ENCODE measurements at regions not wholly inside any gene's neighbourhood (a gene's known extent, or its start where the extent isn't known, plus 50 kb on each side); places are given as distances from the start of the nearest gene placed in this dataset.

DNA sequence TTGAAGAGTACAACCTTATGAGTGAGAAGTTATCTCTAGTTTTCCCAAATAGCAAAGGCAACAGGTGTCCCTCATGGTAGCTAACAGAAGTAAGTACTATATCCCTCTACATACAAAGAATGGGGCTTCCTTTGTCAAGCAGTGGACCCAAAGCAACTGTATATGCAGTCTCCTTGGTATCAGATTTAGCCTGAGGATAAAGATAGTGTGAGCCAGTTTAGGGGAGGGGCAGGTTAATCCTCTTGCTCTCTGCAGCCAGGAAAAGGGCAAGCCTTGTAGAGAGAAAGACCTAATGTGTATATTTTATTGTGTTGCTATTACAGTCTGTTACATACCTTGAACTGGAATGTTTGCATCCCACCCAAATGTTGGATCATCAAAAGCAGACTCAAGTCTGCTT, 117.9 kb upstream of the COL8A1 start:
- DNase-seq (ENCODE audit: low read depth): no peak
- TF ChIP-seq, protein P1, sequence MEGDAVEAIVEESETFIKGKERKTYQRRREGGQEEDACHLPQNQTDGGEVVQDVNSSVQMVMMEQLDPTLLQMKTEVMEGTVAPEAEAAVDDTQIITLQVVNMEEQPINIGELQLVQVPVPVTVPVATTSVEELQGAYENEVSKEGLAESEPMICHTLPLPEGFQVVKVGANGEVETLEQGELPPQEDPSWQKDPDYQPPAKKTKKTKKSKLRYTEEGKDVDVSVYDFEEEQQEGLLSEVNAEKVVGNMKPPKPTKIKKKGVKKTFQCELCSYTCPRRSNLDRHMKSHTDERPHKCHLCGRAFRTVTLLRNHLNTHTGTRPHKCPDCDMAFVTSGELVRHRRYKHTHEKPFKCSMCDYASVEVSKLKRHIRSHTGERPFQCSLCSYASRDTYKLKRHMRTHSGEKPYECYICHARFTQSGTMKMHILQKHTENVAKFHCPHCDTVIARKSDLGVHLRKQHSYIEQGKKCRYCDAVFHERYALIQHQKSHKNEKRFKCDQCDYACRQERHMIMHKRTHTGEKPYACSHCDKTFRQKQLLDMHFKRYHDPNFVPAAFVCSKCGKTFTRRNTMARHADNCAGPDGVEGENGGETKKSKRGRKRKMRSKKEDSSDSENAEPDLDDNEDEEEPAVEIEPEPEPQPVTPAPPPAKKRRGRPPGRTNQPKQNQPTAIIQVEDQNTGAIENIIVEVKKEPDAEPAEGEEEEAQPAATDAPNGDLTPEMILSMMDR (IDR thresholded peaks at IDR 0.05; ENCODE audit: insufficient read depth, low read depth, low read length, missing control alignments): no peak
- H3K4me3 ChIP-seq (ENCODE audit: low read depth, low read length): no peak overlapping the region

- TF ChIP-seq, protein P1 (IDR thresholded peaks at IDR 0.05; ENCODE audit: insufficient read depth, low read depth, low read length, missing control alignments): no peak
Measured at GRCh38 chr3:99516936-99517335, 121.5 kb upstream of the COL8A1 start.

GRCh38 chr3:99515891-99516290, 122.5 kb upstream of the COL8A1 start:
- no peak for DNase-seq (ENCODE audit: low read depth)
- no peak overlapping the region for H3K4me3 ChIP-seq (ENCODE audit: low read depth, low read length)
- TF ChIP-seq, protein P1 (IDR thresholded peaks at IDR 0.05; ENCODE audit: insufficient read depth, low read depth, low read length, missing control alignments): no peak

More at GRCh38 chr3:99516936-99517335, 121.5 kb upstream of the COL8A1 start:
- H3K4me3 ChIP-seq (ENCODE audit: low read depth, low read length): no peak overlapping the region
- no peak for DNase-seq (ENCODE audit: low read depth)

GRCh38 chr3:99509224-99509623, 129.2 kb upstream of the COL8A1 start:
- H3K4me3 ChIP-seq (ENCODE audit: low read depth, low read length): no peak overlapping the region
- TF ChIP-seq, protein P1 (IDR thresholded peaks at IDR 0.05; ENCODE audit: insufficient read depth, low read depth, low read length, missing control alignments): no peak
- no peak for DNase-seq (ENCODE audit: low read depth)

DNA sequence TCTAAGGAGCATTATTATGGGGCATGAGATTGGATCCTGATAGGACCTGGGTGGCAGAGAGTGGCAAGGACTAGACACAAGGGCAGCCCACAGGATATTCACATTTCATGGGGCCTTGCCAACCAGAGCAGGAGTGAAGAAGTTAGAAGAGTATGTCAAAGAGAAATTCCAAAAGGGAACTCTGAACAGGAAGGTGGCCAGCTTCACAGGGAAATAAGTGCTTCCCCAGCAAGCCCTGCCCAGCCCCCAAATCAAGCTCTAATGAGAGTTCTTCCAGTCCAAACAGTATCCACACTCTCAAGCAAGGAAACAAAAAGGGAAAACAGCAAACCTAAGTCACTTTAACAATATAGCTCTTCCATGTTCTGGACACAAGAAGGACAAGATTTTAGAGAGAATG, 130.2 kb upstream of the COL8A1 start:
- TF ChIP-seq, protein P1 (IDR thresholded peaks at IDR 0.05; ENCODE audit: insufficient read depth, low read depth, low read length, missing control alignments): no peak
- DNase-seq (ENCODE audit: low read depth): no peak
- H3K4me3 ChIP-seq (ENCODE audit: low read depth, low read length): no peak overlapping the region

DNA sequence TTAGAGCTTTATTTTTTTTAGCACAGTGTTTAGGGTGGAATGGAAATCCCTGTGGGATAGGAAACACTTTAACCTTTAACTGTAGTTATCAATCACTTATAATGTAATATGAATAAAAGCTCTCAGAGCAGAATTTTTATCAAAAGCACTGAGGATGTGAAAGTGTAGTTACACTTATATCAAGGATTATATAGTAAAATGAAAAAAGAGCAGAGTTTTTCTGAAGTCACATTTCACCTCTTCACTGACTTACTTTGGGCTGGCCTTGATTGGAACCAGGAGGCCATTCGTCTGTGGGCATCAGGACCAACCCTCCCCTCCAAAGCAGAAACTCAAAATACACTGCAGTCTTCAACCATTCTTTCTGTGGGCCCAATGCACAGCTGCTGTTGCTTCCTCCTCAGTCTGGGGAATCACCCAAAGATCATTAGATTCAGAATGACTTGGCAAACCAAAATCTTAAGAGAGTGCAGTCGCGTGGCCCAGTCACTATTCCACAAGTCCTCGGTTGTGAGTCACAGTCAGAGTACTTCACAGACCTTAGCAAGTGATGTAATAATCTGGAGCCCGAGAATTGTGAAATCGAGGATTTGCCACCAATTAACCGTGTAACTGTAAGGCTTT, 132.6 kb upstream of the COL8A1 start:
- TF ChIP-seq, protein P1 (IDR thresholded peaks at IDR 0.05; ENCODE audit: insufficient read depth, low read depth, low read length, missing control alignments): no peak
- DNase-seq (ENCODE audit: low read depth): peak; percentile 94

GRCh38 chr3:99505200-99505599, 133.2 kb upstream of the COL8A1 start:
- H3K4me3 ChIP-seq (ENCODE audit: low read depth, low read length): peak overlapping the region; percentile 6; the same call in 1 of the 2 replicates
- peak; percentile 45 for DNase-seq (ENCODE audit: low read depth)
- TF ChIP-seq, protein P1 (IDR thresholded peaks at IDR 0.05; ENCODE audit: insufficient read depth, low read depth, low read length, missing control alignments): no peak

More for the DNA sequence above, 132.6 kb upstream of the COL8A1 start:
- peak overlapping the region; percentile 6; the same call in 1 of the 2 replicates for H3K4me3 ChIP-seq (ENCODE audit: low read depth, low read length)

Data from GM12865 (cell line).